Stimulated activated naive CD8-positive, alpha-beta T cell treated with anti-CD3 and anti-CD28 coated beads, Interleukin-15, amount 100 ng/mL, for 72 hours (primary cell): ENCODE measurements at regions not wholly inside any gene's neighbourhood (a gene's known extent, or its start where the extent isn't known, plus 50 kb on each side); places are given as distances from the start of the nearest gene placed in this dataset.
"Not testable (repeated sequence)": the region's sequence is repeated elsewhere in the genome, so short reads cannot be mapped to it uniquely, and the experiment has no call there.

ENCODE experiments used
- ATAC-seq: fragments of 150-1000 bp; cut with Tn5 transposase; 2 replicates; pipeline ENCODE4 v1.10.0; 2021; ENCODE audit warnings: mild to moderate bottlenecking, moderate library complexity
- DNase-seq, 2 donors: peaks; one replicate each; pipeline ENCODE4 v3.0.0; 2021 to 2022
- H3K27ac Mint-ChIP-seq, 2 donors: one replicate each; pipeline ENCODE4 v1.8.0; 2022; ENCODE audit warnings: mild to moderate bottlenecking in 2 of 2, mixed read lengths in 2 of 2, moderate library complexity in 2 of 2
- H3K27me3 Mint-ChIP-seq: one replicate; pipeline ENCODE4 v1.8.0; 2022; ENCODE audit warnings: mixed read lengths
- H3K4me1 Mint-ChIP-seq: one replicate; pipeline ENCODE4 v1.8.0; 2022; ENCODE audit warnings: mild to moderate bottlenecking, mixed read lengths
- H3K4me3 Mint-ChIP-seq, 2 donors: one replicate each; pipeline ENCODE4 v1.8.0; 2022; ENCODE audit warnings: mild to moderate bottlenecking in 2 of 2, mixed read lengths in 2 of 2, moderate library complexity in 1 of 2
- H3K9me3 Mint-ChIP-seq, 2 donors: one replicate each; pipeline ENCODE4 v1.8.0; 2022; ENCODE audit warnings: mixed read lengths in 2 of 2

- H3K27me3 Mint-ChIP-seq: no peaks in the 10 kb centered on the region
- H3K4me1 Mint-ChIP-seq: no peaks in the 10 kb centered on the region
- H3K4me3 Mint-ChIP-seq: no peak overlapping the region
- no peak overlapping the region for H3K27ac Mint-ChIP-seq
- DNase-seq (no peak), ATAC-seq (no peak)
- peaks cover 0 to 4% of the 10 kb centered on the region in 2 donors for H3K9me3 Mint-ChIP-seq
Measured at GRCh38 chr17:70564006-70564620, 394.8 kb downstream of the KCNJ2 start.

DNA sequence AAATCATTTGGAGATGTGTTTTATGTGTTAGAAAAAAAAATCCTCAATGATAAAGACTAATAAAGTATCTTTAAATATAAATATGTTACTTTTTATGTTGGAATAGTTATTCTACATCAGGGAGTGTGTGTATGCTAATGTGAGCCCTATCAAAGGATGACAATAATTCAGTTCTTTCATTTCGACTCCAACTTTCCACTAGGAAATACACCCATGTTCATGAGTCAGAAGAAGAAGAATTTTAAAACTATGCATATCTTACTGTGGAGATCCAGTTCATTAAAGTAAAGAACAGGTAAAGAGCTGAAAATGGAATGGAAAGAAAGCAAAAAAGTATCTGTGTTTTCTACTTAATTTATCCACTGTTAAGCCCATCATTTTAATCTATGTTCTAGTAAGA, 399.8 kb downstream of the KCNJ2 start:
- no peaks in the 10 kb centered on the region for H3K27me3 Mint-ChIP-seq
- DNase-seq: no peak
- no peaks in the 10 kb centered on the region for H3K4me1 Mint-ChIP-seq
- ATAC-seq: no peak
- H3K9me3 Mint-ChIP-seq: peaks cover 0 to 4% of the 10 kb centered on the region in 2 donors
- H3K27ac Mint-ChIP-seq: no peak overlapping the region
- H3K4me3 Mint-ChIP-seq: no peak overlapping the region

DNA sequence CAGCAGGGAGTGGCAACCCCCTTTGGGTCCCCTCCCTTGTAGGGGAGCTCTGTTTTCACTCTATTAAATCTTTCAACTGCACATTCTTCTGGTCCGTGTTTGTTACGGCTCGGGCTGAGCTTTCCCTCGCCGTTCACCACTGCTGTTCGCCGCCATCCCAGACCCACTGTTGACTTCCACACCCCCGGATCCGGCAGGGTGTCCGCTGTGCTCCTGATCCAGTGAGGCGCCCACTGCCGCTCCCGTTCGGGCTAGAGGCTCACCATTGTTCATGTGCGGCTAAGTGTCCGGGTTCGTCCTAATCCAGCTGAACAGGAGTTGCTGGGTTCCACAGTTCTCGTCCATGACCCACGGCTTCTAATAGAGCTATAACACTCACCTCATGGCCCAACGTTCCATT, 408.1 kb downstream of the KCNJ2 start:
- H3K27ac Mint-ChIP-seq: no peak overlapping the region
- H3K9me3 Mint-ChIP-seq: peaks cover 0 to 18% of the 10 kb centered on the region in 2 donors
- ATAC-seq (no peak), DNase-seq (no peak)
- no peaks in the 10 kb centered on the region for H3K27me3 Mint-ChIP-seq
- no peaks in the 10 kb centered on the region for H3K4me1 Mint-ChIP-seq
- H3K4me3 Mint-ChIP-seq: no peak overlapping the region

DNA sequence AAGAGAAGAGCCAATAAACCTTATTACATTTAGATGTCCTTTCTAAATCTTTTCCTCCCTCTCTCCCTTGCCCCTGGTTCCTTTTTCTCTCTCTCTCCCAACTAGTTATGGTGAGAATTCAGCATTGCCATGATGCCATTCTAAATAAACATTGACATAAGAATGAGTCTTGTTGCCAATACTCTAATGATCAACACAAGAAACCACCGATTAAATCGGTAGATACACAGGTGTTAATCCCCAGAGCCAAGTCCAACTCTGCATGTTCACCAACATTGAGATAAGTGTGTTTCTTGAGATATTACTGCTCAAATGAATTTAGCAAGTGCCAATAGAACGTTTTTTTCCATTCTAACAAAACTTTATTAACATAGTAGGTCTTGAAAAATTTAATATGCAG, 412.1 kb downstream of the KCNJ2 start:
- no peak overlapping the region for H3K27ac Mint-ChIP-seq
- H3K4me3 Mint-ChIP-seq: no peak overlapping the region
- H3K9me3 Mint-ChIP-seq: peaks cover 0 to 21% of the 10 kb centered on the region in 2 donors
- ATAC-seq (no peak), DNase-seq (no peak)
- H3K4me1 Mint-ChIP-seq: no peaks in the 10 kb centered on the region
- H3K27me3 Mint-ChIP-seq: peaks cover 7% of the 10 kb centered on the region

GRCh38 chr17:70582777-70583176, 413.4 kb downstream of the KCNJ2 start:
- no peak for ATAC-seq
- no peaks in the 10 kb centered on the region for H3K4me1 Mint-ChIP-seq
- peaks cover 0 to 18% of the 10 kb centered on the region in 2 donors for H3K9me3 Mint-ChIP-seq

GRCh38 chr17:70584255-70584654, 414.9 kb downstream of the KCNJ2 start:
- no peak overlapping the region for H3K27ac Mint-ChIP-seq
- no peak overlapping the region for H3K4me3 Mint-ChIP-seq
- peaks cover 0 to 18% of the 10 kb centered on the region in 2 donors for H3K9me3 Mint-ChIP-seq
- ATAC-seq: no peak
- no peaks in the 10 kb centered on the region for H3K4me1 Mint-ChIP-seq
- H3K27me3 Mint-ChIP-seq: peaks cover 7% of the 10 kb centered on the region
- DNase-seq: no peak

More at GRCh38 chr17:70582777-70583176, 413.4 kb downstream of the KCNJ2 start:
- no peak for DNase-seq
- Mint-ChIP-seq H3K27ac (no peak overlapping the region), H3K4me3 (no peak overlapping the region), H3K27me3 (peaks cover 7% of the 10 kb centered on the region)

DNA sequence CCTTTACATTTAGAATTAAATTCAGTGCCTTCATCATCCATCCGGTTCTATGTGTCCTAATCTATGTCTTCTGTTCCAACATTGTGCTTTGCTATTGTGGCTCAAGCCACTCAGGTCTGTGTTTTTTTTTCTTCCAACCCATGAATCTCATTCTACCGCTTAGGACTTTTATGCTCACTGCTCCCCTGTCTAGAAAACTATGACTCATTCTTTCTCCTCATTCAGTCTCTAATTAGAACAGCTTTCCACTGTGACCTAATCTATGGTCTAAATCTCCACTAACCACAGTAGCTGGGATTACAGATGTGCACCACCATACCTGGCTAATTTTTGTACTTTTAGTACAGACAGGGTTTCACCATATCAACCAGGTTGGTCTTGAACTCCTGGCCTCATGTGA, 418.7 kb downstream of the KCNJ2 start:
- peaks cover 7% of the 10 kb centered on the region for H3K27me3 Mint-ChIP-seq
- DNase-seq (no peak), ATAC-seq (no peak)
- peaks cover 0 to 6% of the 10 kb centered on the region in 2 donors for H3K9me3 Mint-ChIP-seq
- H3K27ac Mint-ChIP-seq: no peak overlapping the region
- no peak overlapping the region for H3K4me3 Mint-ChIP-seq
- no peaks in the 10 kb centered on the region for H3K4me1 Mint-ChIP-seq

- no peak for DNase-seq
Measured at GRCh38 chr17:70597774-70598173, 428.4 kb downstream of the KCNJ2 start.

GRCh38 chr17:70599198-70599597, 429.9 kb downstream of the KCNJ2 start:
- no peaks in the 10 kb centered on the region for H3K4me1 Mint-ChIP-seq
- no peak overlapping the region for H3K4me3 Mint-ChIP-seq
- ATAC-seq (no peak), DNase-seq (no peak)
- no peaks in the 10 kb centered on the region for H3K27me3 Mint-ChIP-seq
- no peak overlapping the region for H3K27ac Mint-ChIP-seq
- H3K9me3 Mint-ChIP-seq: no peaks in the 10 kb centered on the region

More at GRCh38 chr17:70597774-70598173, 428.4 kb downstream of the KCNJ2 start:
- H3K27me3 Mint-ChIP-seq: no peaks in the 10 kb centered on the region
- ATAC-seq: no peak
- no peaks in the 10 kb centered on the region for H3K9me3 Mint-ChIP-seq
- H3K27ac Mint-ChIP-seq: no peak overlapping the region
- no peaks in the 10 kb centered on the region for H3K4me1 Mint-ChIP-seq
- no peak overlapping the region for H3K4me3 Mint-ChIP-seq

DNA sequence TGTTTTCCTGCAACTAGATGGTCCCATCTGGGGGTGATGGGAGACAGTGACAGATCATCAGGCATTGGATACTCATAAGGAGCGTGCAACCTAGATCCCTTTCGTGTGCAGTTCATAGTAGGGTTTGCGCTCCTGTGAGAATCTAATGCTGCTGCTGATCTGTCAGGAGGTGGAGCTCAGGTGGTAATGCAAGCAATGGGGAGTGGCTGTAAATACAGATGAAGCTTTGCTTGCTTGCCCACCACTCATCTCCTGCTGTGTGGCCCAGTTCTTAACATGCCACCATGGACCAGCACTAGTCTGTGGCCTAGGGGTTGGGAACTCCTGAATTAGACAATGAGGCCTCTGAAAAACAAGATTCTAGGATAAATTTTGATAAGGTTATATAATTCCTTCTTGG, 430.6 kb downstream of the KCNJ2 start:
- H3K27ac Mint-ChIP-seq, H3K4me1 Mint-ChIP-seq, DNase-seq, ATAC-seq, H3K9me3 Mint-ChIP-seq, H3K4me3 Mint-ChIP-seq, H3K27me3 Mint-ChIP-seq: not testable (repeated sequence)

GRCh38 chr17:70603226-70603625, 433.9 kb downstream of the KCNJ2 start:
- Mint-ChIP-seq H3K27ac (no peak overlapping the region), H3K9me3 (no peaks in the 10 kb centered on the region), H3K4me3 (no peak overlapping the region), H3K4me1 (no peaks in the 10 kb centered on the region), H3K27me3 (no peaks in the 10 kb centered on the region)
- no peak for DNase-seq
- no peak for ATAC-seq

DNA sequence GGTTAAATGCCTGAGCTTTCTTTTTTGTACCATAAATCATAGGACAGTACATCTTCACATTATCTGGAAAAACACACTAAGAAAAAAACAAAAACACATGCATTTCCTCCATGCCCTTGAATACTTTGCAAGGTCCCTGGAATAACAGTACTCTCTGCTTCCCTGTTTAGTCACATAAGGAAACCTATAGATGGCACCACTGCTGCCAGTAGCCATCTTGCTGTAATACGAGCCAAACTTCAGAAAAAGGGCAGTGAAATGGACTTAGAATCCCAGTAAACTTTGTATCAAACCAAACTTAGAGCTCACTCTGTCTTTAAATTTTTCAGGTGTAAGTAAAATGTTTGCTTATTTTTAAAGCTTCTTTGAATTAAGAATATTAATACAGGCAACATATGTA, 435.5 kb downstream of the KCNJ2 start:
- no peak overlapping the region for H3K4me3 Mint-ChIP-seq
- H3K9me3 Mint-ChIP-seq: no peaks in the 10 kb centered on the region
- no peak for ATAC-seq
- no peaks in the 10 kb centered on the region for H3K27me3 Mint-ChIP-seq
- H3K27ac Mint-ChIP-seq: no peak overlapping the region
- no peak for DNase-seq
- H3K4me1 Mint-ChIP-seq: no peaks in the 10 kb centered on the region

DNA sequence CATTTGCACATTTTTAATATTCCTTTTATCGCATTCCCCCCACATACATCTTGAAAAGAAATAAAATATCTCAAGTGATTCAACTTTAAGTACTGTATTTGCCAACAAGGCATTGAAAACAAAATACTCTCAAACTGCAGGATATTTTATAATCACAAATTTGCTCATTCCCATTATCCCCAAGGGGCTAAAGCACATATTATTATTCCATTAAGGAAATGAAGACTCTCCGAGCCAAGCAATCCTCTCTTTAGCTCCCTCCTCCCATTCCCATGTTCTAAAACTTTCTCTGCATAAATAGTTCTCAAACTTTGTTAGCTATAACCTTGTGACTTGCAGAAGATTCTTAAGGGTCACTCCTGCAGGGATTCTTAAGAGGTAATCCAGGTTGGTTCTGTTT, 436.8 kb downstream of the KCNJ2 start:
- DNase-seq (no peak), ATAC-seq (no peak)
- no peaks in the 10 kb centered on the region for H3K27me3 Mint-ChIP-seq
- H3K4me1 Mint-ChIP-seq: no peaks in the 10 kb centered on the region
- H3K4me3 Mint-ChIP-seq: no peak overlapping the region
- no peak overlapping the region for H3K27ac Mint-ChIP-seq
- no peaks in the 10 kb centered on the region for H3K9me3 Mint-ChIP-seq

- H3K9me3 Mint-ChIP-seq: no peaks in the 10 kb centered on the region
- no peak overlapping the region for H3K27ac Mint-ChIP-seq
- ATAC-seq (no peak), DNase-seq (no peak)
- no peaks in the 10 kb centered on the region for H3K27me3 Mint-ChIP-seq
- H3K4me3 Mint-ChIP-seq: no peak overlapping the region
- no peaks in the 10 kb centered on the region for H3K4me1 Mint-ChIP-seq
Measured at GRCh38 chr17:70608193-70608592, 438.9 kb downstream of the KCNJ2 start.

DNA sequence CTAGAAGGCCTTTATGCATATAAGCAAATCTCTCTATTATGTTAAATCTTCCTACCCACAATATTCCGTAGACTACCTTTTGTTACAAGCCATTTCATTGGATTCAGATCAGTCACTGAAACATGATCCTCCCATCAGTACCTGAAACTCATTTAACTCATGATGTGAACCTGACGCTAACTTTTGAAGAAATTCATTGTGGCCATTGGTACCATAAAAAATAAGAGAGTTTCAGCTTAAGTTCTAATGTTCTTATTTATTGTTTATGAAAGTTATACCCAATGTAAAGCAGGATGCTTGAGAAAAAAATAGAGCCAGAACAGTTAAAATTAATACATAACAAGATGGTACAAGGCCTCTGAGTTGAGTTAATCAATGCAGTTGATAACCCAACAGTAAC, 439.6 kb downstream of the KCNJ2 start:
- no peaks in the 10 kb centered on the region for H3K9me3 Mint-ChIP-seq
- H3K27ac Mint-ChIP-seq: no peak overlapping the region
- DNase-seq (no peak), ATAC-seq (no peak)
- H3K4me1 Mint-ChIP-seq: no peaks in the 10 kb centered on the region
- H3K27me3 Mint-ChIP-seq: no peaks in the 10 kb centered on the region
- no peak overlapping the region for H3K4me3 Mint-ChIP-seq

DNA sequence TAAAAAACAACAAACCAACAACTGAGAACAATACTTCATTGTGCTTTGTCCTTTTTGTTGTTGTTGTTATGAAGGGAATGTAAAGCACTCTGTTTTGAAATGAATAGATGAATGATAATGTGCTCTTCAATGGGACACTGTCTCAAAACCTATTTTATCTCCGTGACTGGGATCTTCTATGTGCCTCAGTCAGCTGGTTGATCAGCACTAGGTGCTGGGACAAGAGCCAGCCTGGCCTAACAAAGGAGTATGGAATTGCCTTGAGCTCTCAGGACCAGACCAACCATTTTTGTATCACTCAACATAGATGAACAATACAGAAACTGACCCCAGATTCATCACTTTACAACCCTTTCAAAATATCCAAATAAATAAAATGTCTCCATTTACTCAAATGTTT, 440.2 kb downstream of the KCNJ2 start:
- H3K4me1 Mint-ChIP-seq: no peaks in the 10 kb centered on the region
- H3K4me3 Mint-ChIP-seq: no peak overlapping the region
- ATAC-seq (no peak), DNase-seq (no peak)
- H3K9me3 Mint-ChIP-seq: no peaks in the 10 kb centered on the region
- H3K27ac Mint-ChIP-seq: no peak overlapping the region
- no peaks in the 10 kb centered on the region for H3K27me3 Mint-ChIP-seq

- Mint-ChIP-seq H3K4me1 (no peaks in the 10 kb centered on the region), H3K27me3 (no peaks in the 10 kb centered on the region)
Measured at GRCh38 chr17:70610161-70610560, 440.8 kb downstream of the KCNJ2 start.

More at GRCh38 chr17:70610161-70610560, 440.8 kb downstream of the KCNJ2 start:
- Mint-ChIP-seq H3K27ac (no peak overlapping the region), H3K4me3 (no peak overlapping the region), H3K9me3 (no peaks in the 10 kb centered on the region)
- DNase-seq: no peak
- no peak for ATAC-seq
